HepG2 (cell line): ENCODE measurements at regions not wholly inside any gene's neighbourhood (a gene's known extent, or its start where the extent isn't known, plus 50 kb on each side); places are given as distances from the start of the nearest gene placed in this dataset.

Experiments used
- ELF4 ChIP-seq: sonication (generic); formaldehyde crosslinking; IDR thresholded peaks from 2 replicates; pipeline ENCODE4 v1.5.0; 2020; ENCODE audit warnings: missing genetic modification reagents, mild to moderate bottlenecking, moderate library complexity, borderline replicate concordance
- IKZF4 ChIP-seq: sonication (generic); formaldehyde crosslinking; IDR thresholded peaks from 2 replicates; pipeline ENCODE4 v1.5.1; 2020; ENCODE audit warnings: borderline replicate concordance, mild to moderate bottlenecking, low read depth, missing genetic modification reagents; ENCODE audit errors: not compliant biosample characterization
- NFKB2 ChIP-seq: sonication (generic); formaldehyde crosslinking; IDR thresholded peaks from 2 replicates; pipeline ENCODE4 v1.4.0; 2020; ENCODE audit warnings: missing genetic modification reagents, borderline replicate concordance
- SAFB2 ChIP-seq: sonication (generic); formaldehyde crosslinking; IDR thresholded peaks from 2 replicates; pipeline ENCODE4 v1.5.1; 2020; ENCODE audit warnings: missing genetic modification reagents, low read depth, mild to moderate bottlenecking, borderline replicate concordance
- ZNF235 ChIP-seq: sonication (generic); formaldehyde crosslinking; IDR thresholded peaks from 2 replicates; pipeline ENCODE4 v1.8.1; 2023; ENCODE audit warnings: mild to moderate bottlenecking, missing genetic modification reagents, borderline replicate concordance
- ZNF382 ChIP-seq: sonication (generic); formaldehyde crosslinking; IDR thresholded peaks from 2 replicates; pipeline ENCODE4 v1.5.0; 2020; ENCODE audit warnings: missing genetic modification reagents, mild to moderate bottlenecking, borderline replicate concordance
- ZNF720 ChIP-seq: sonication (generic); formaldehyde crosslinking; IDR thresholded peaks from 2 replicates; pipeline ENCODE4 v1.4.0; 2020; ENCODE audit warnings: missing genetic modification reagents
- TF ChIP-seq, protein P1 (sequence below): sonication (generic); formaldehyde crosslinking; IDR thresholded peaks from 2 replicates; pipeline ENCODE4 v1.4.0; 2020; ENCODE audit warnings: missing genetic modification reagents
- TF ChIP-seq, protein P2 (sequence below): sonication (generic); formaldehyde crosslinking; IDR thresholded peaks from 2 replicates; pipeline ENCODE4 v1.5.1; 2020; ENCODE audit warnings: mild to moderate bottlenecking, missing genetic modification reagents, borderline replicate concordance
- TF ChIP-seq, protein P3 (sequence below): sonication (generic); formaldehyde crosslinking; IDR thresholded peaks from 2 replicates; pipeline ENCODE4 v1.4.0; 2020; ENCODE audit warnings: missing genetic modification reagents
- TF ChIP-seq, protein P4 (sequence below): sonication (generic); formaldehyde crosslinking; IDR thresholded peaks from 2 replicates; pipeline ENCODE4 v1.8.1; 2023; ENCODE audit warnings: missing genetic modification reagents, inconsistent platforms, borderline replicate concordance
- TF ChIP-seq, protein P5 (sequence below), 2 experiments: IDR thresholded peaks; 2 replicates each; pipeline ENCODE4 v1.6.1; 2011 to 2012; ENCODE audit warnings: low read length in 2 of 2, borderline replicate concordance in 1 of 2, low read depth in 1 of 2, mild to moderate bottlenecking in 1 of 2, moderate library complexity in 1 of 2

DNA sequence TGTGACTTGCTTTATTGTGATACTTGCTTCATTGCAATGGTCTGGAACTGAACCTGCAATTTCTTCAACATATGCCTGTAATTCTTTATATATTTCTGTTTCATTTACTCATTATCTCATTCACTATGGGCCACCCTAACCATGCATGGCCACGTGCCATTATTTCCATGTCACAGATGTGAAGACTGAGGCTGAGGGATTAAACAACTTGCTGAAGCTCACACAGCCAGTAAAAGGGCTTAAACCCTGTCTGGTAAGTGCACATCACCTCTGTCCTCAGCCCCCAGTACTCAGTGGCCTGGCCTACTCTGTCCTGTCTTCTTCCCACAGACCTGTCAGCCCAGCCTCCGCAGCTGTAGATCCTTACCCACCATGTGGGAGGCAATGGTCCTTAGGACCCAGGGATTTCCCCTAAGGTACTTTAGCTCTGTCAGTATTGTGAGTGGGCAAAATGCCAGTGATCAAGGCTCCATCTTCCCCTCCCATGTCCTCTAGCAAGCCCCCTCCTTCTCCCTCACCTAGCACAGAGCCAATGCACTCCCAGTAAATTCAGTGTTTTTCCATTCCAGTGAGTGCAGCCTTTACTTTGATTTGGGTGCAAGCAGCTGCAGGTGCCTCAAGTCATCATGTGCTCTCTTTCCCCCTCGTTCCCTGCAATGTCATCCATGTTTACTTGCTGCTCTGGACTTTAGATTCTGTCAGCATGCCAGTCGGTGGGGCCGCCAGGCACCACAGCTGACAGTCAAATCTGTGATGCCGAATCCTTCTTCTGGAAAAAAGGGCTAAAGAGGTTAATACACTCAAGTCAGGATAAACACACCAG lies 228.2 kb upstream of the PROX1 start (continued):
- TF ChIP-seq, protein P1, sequence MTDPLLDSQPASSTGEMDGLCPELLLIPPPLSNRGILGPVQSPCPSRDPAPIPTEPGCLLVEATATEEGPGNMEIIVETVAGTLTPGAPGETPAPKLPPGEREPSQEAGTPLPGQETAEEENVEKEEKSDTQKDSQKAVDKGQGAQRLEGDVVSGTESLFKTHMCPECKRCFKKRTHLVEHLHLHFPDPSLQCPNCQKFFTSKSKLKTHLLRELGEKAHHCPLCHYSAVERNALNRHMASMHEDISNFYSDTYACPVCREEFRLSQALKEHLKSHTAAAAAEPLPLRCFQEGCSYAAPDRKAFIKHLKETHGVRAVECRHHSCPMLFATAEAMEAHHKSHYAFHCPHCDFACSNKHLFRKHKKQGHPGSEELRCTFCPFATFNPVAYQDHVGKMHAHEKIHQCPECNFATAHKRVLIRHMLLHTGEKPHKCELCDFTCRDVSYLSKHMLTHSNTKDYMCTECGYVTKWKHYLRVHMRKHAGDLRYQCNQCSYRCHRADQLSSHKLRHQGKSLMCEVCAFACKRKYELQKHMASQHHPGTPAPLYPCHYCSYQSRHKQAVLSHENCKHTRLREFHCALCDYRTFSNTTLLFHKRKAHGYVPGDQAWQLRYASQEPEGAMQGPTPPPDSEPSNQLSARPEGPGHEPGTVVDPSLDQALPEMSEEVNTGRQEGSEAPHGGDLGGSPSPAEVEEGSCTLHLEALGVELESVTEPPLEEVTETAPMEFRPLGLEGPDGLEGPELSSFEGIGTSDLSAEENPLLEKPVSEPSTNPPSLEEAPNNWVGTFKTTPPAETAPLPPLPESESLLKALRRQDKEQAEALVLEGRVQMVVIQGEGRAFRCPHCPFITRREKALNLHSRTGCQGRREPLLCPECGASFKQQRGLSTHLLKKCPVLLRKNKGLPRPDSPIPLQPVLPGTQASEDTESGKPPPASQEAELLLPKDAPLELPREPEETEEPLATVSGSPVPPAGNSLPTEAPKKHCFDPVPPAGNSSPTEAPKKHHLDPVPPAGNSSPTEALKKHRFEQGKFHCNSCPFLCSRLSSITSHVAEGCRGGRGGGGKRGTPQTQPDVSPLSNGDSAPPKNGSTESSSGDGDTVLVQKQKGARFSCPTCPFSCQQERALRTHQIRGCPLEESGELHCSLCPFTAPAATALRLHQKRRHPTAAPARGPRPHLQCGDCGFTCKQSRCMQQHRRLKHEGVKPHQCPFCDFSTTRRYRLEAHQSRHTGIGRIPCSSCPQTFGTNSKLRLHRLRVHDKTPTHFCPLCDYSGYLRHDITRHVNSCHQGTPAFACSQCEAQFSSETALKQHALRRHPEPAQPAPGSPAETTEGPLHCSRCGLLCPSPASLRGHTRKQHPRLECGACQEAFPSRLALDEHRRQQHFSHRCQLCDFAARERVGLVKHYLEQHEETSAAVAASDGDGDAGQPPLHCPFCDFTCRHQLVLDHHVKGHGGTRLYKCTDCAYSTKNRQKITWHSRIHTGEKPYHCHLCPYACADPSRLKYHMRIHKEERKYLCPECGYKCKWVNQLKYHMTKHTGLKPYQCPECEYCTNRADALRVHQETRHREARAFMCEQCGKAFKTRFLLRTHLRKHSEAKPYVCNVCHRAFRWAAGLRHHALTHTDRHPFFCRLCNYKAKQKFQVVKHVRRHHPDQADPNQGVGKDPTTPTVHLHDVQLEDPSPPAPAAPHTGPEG (CRISPR knock-in tag) = no peak
- TF ChIP-seq, protein P2, sequence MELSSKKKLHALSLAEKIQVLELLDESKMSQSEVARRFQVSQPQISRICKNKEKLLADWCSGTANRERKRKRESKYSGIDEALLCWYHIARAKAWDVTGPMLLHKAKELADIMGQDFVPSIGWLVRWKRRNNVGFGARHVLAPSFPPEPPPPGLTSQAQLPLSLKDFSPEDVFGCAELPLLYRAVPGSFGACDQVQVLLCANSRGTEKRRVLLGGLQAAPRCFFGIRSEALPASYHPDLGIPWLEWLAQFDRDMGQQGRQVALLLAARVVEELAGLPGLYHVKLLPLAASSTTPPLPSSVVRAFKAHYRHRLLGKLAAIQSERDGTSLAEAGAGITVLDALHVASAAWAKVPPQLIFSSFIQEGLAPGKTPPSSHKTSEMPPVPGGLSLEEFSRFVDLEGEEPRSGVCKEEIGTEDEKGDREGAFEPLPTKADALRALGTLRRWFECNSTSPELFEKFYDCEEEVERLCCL (CRISPR knock-in tag) = no peak
- TF ChIP-seq, protein P3, sequence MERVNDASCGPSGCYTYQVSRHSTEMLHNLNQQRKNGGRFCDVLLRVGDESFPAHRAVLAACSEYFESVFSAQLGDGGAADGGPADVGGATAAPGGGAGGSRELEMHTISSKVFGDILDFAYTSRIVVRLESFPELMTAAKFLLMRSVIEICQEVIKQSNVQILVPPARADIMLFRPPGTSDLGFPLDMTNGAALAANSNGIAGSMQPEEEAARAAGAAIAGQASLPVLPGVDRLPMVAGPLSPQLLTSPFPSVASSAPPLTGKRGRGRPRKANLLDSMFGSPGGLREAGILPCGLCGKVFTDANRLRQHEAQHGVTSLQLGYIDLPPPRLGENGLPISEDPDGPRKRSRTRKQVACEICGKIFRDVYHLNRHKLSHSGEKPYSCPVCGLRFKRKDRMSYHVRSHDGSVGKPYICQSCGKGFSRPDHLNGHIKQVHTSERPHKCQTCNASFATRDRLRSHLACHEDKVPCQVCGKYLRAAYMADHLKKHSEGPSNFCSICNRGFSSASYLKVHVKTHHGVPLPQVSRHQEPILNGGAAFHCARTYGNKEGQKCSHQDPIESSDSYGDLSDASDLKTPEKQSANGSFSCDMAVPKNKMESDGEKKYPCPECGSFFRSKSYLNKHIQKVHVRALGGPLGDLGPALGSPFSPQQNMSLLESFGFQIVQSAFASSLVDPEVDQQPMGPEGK (CRISPR knock-in tag) = peak; percentile 69
- TF ChIP-seq ELF4 (no peak), ZNF720 (CRISPR knock-in tag) (no peak), NFKB2 (CRISPR knock-in tag) (no peak; the same call in 1 of the 2 replicates), SAFB2 (CRISPR knock-in tag) (no peak), ZNF235 (no peak), IKZF4 (CRISPR knock-in tag) (no peak), ZNF382 (CRISPR knock-in tag) (no peak)
- TF ChIP-seq, protein P4, sequence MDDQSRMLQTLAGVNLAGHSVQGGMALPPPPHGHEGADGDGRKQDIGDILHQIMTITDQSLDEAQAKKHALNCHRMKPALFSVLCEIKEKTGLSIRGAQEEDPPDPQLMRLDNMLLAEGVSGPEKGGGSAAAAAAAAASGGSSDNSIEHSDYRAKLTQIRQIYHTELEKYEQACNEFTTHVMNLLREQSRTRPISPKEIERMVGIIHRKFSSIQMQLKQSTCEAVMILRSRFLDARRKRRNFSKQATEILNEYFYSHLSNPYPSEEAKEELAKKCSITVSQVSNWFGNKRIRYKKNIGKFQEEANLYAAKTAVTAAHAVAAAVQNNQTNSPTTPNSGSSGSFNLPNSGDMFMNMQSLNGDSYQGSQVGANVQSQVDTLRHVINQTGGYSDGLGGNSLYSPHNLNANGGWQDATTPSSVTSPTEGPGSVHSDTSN = no peak
- TF ChIP-seq, protein P5, sequence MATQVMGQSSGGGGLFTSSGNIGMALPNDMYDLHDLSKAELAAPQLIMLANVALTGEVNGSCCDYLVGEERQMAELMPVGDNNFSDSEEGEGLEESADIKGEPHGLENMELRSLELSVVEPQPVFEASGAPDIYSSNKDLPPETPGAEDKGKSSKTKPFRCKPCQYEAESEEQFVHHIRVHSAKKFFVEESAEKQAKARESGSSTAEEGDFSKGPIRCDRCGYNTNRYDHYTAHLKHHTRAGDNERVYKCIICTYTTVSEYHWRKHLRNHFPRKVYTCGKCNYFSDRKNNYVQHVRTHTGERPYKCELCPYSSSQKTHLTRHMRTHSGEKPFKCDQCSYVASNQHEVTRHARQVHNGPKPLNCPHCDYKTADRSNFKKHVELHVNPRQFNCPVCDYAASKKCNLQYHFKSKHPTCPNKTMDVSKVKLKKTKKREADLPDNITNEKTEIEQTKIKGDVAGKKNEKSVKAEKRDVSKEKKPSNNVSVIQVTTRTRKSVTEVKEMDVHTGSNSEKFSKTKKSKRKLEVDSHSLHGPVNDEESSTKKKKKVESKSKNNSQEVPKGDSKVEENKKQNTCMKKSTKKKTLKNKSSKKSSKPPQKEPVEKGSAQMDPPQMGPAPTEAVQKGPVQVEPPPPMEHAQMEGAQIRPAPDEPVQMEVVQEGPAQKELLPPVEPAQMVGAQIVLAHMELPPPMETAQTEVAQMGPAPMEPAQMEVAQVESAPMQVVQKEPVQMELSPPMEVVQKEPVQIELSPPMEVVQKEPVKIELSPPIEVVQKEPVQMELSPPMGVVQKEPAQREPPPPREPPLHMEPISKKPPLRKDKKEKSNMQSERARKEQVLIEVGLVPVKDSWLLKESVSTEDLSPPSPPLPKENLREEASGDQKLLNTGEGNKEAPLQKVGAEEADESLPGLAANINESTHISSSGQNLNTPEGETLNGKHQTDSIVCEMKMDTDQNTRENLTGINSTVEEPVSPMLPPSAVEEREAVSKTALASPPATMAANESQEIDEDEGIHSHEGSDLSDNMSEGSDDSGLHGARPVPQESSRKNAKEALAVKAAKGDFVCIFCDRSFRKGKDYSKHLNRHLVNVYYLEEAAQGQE (IDR thresholded peaks at IDR 0.05; ENCODE audit: borderline replicate concordance in 1 of 2, low read depth in 1 of 2, low read length in 2 of 2) = no peak
